PFSK-1 (cell line): ENCODE measurements at regions not wholly inside any gene's neighbourhood (a gene's known extent, or its start where the extent isn't known, plus 50 kb on each side); places are given as distances from the start of the nearest gene placed in this dataset.

Experiments
- SIN3A ChIP-seq: IDR thresholded peaks from 2 replicates; pipeline ENCODE4 v1.6.1; 2012; ENCODE audit warnings: mild to moderate bottlenecking, low read length, moderate library complexity, borderline replicate concordance; ENCODE audit not compliant: insufficient read depth
- TAF1 ChIP-seq: IDR thresholded peaks from 2 replicates; pipeline ENCODE4 v1.6.1; 2012; ENCODE audit warnings: low read length, control low read depth, borderline replicate concordance; ENCODE audit not compliant: insufficient read depth

DNA sequence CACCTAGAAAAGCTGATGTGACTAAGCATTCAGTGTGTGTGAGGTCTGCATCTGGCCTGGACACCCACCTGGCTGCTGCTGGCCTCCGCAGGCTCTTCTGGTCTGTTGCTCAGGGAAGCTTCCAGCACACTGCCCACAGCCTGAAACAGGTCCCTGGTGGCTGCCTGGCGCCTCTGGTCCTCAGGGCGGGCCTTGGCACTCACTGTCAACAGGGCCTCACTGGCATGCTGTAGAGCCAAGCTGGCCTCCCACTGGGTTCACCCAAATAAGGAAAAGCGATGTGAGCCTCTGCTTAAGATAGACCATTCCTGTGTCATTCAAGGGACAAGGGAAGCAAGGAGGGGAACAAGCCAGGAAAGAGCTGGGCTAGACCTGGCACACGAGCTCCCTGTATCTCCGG lies 70.6 kb upstream of the BCO1 start:
- no peak for TF ChIP-seq SIN3A
- TF ChIP-seq TAF1, result no peak
